ENCODE measurements at regions not wholly inside any gene's neighbourhood (a gene's known extent, or its start where the extent isn't known, plus 50 kb on each side); places are given as distances from the start of the nearest gene placed in this dataset.
"Not testable (repeated sequence)": the region's sequence is repeated elsewhere in the genome, so short reads cannot be mapped to it uniquely, and the experiment has no call there.

- DNase-seq (no peak), ATAC-seq (no peak)
- no peaks in the 10 kb centered on the region for H3K27me3 Mint-ChIP-seq
- no peak overlapping the region for H3K4me3 Mint-ChIP-seq
- peaks cover 5% of the 10 kb centered on the region for H3K9me3 Mint-ChIP-seq
- no peaks in the 10 kb centered on the region for H3K36me3 Mint-ChIP-seq (ENCODE audit: low read depth)
- H3K4me1 Mint-ChIP-seq = no peaks in the 10 kb centered on the region
- no peak overlapping the region for H3K27ac Mint-ChIP-seq
Observed at GRCh38 chr6:97712751-97713150, 429.7 kb upstream of the MMS22L start.

- Mint-ChIP-seq H3K36me3 (ENCODE audit: low read depth) (no peaks in the 10 kb centered on the region), H3K9me3 (peaks cover 5% of the 10 kb centered on the region), H3K27ac (no peak overlapping the region), H3K4me3 (no peak overlapping the region), H3K27me3 (no peaks in the 10 kb centered on the region), H3K4me1 (no peaks in the 10 kb centered on the region)
- ATAC-seq = no peak
- no peak for DNase-seq
Observed at GRCh38 chr6:97714772-97715171, 431.8 kb upstream of the MMS22L start.

DNA sequence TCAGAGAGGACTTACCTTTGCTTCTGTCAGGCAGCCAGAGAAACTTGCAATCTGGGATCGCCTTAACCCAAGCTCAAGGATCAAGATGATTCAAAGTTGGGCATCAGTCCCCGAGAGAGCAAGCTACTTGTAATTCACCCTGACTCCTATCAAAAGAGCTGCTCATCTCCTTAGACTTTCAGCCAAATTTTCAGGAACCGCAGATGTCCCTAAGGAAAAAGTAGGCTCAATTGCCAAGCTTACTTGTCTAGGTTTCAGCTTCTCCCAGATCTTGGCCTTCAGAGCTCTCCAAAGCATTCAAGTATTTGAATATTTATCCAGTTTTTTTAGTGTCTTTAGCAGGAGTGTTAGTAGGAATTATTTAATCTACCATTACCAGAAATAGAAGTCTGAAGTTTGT, 434.1 kb upstream of the MMS22L start:
- Mint-ChIP-seq H3K4me1 (no peaks in the 10 kb centered on the region), H3K4me3 (no peak overlapping the region)
- ATAC-seq = no peak

GRCh38 chr6:97726378-97726777, 443.4 kb upstream of the MMS22L start:
- H3K4me1 Mint-ChIP-seq = no peaks in the 10 kb centered on the region
- no peak overlapping the region for H3K27ac Mint-ChIP-seq
- H3K4me3 Mint-ChIP-seq = no peak overlapping the region
- ATAC-seq (no peak), DNase-seq (no peak)
- H3K36me3 Mint-ChIP-seq (ENCODE audit: low read depth) = no peaks in the 10 kb centered on the region
- no peaks in the 10 kb centered on the region for H3K27me3 Mint-ChIP-seq
- no peaks in the 10 kb centered on the region for H3K9me3 Mint-ChIP-seq

More for the DNA sequence above, 434.1 kb upstream of the MMS22L start:
- no peaks in the 10 kb centered on the region for H3K27me3 Mint-ChIP-seq
- DNase-seq = no peak
- no peaks in the 10 kb centered on the region for H3K36me3 Mint-ChIP-seq (ENCODE audit: low read depth)
- no peak overlapping the region for H3K27ac Mint-ChIP-seq
- H3K9me3 Mint-ChIP-seq = peaks cover 5% of the 10 kb centered on the region

DNA sequence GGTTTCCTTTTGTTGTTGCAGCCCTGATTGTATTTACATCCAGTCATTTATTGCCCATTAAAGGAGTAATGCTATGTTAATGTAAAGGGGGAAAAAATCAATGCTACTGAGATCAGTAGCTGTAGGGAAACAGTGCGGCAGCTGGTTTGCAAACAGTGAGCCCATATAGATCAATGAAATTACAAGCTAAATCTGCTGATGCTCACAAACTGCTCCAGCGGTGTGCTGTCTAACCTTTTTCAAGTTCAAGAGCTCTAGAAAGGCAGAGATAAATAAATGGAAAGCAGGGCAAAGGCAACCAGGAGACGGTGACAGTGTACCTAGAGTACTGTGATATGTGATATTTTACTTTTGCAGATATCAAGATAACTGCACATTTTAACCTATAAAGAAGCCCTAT, 449.0 kb upstream of the MMS22L start:
- Mint-ChIP-seq H3K27me3 (no peaks in the 10 kb centered on the region), H3K36me3 (ENCODE audit: low read depth) (no peaks in the 10 kb centered on the region), H3K9me3 (no peaks in the 10 kb centered on the region), H3K27ac (no peak overlapping the region), H3K4me1 (no peaks in the 10 kb centered on the region), H3K4me3 (no peak overlapping the region)
- ATAC-seq = no peak
- DNase-seq = no peak

DNA sequence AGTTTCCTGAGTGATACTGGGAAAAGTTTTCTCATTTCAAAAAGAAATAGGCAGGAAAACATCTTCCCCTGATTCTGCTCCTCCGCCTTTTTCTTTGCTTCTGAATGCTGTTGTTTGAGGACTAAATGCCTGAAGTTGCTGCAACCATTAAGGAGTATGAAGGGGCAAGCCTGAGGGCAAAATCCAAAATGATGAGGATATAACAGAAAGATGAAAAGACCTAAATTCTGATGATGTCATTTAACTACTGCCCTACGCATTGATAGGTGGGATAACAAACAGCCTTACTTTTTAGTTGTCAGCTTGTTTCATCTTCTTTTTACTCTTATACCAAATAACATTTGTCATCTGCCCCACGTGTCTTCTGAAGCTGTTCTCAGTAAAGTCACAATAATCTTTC, 474.6 kb upstream of the MMS22L start:
- no peak overlapping the region for H3K4me3 Mint-ChIP-seq
- H3K9me3 Mint-ChIP-seq = no peaks in the 10 kb centered on the region
- no peak overlapping the region for H3K27ac Mint-ChIP-seq
- DNase-seq (no peak), ATAC-seq (no peak)
- H3K27me3 Mint-ChIP-seq = no peaks in the 10 kb centered on the region
- no peaks in the 10 kb centered on the region for H3K36me3 Mint-ChIP-seq (ENCODE audit: low read depth)
- no peaks in the 10 kb centered on the region for H3K4me1 Mint-ChIP-seq

DNA sequence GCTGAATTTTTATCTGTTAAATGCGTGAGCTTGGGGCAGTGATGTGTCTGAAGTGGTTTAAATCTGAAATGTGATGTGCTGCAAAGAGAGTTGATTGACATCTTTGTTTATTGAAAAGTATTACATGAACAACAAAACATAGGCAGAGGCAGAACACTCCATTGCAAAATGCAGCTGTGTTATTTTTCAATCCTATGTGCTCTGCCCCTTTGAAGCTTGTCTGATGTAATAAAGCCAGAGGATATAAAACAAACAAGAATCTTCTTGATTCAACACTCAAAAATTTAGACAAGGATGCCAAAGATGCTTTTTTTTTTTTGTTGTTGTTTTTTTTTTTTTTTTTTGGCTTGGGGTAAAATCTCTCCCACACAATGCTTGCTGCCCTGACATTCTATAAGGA, 482.4 kb upstream of the MMS22L start:
- no peaks in the 10 kb centered on the region for H3K36me3 Mint-ChIP-seq (ENCODE audit: low read depth)
- H3K27me3 Mint-ChIP-seq = no peaks in the 10 kb centered on the region
- no peak overlapping the region for H3K27ac Mint-ChIP-seq
- DNase-seq (no peak), ATAC-seq (no peak)
- H3K4me1 Mint-ChIP-seq = no peaks in the 10 kb centered on the region
- H3K9me3 Mint-ChIP-seq = peaks cover 9% of the 10 kb centered on the region
- H3K4me3 Mint-ChIP-seq = no peak overlapping the region

GRCh38 chr6:97771372-97771771, 488.4 kb upstream of the MMS22L start:
- Mint-ChIP-seq H3K36me3 (ENCODE audit: low read depth) (no peaks in the 10 kb centered on the region), H3K27me3 (no peaks in the 10 kb centered on the region)
- no peak for DNase-seq

GRCh38 chr6:97775012-97775411, 492.0 kb upstream of the MMS22L start:
- Mint-ChIP-seq H3K27me3 (no peaks in the 10 kb centered on the region), H3K4me3 (no peak overlapping the region), H3K36me3 (ENCODE audit: low read depth) (no peaks in the 10 kb centered on the region), H3K9me3 (peaks cover 11% of the 10 kb centered on the region), H3K27ac (no peak overlapping the region), H3K4me1 (no peaks in the 10 kb centered on the region)
- ATAC-seq (no peak), DNase-seq (no peak)

More at GRCh38 chr6:97771372-97771771, 488.4 kb upstream of the MMS22L start:
- no peaks in the 10 kb centered on the region for H3K4me1 Mint-ChIP-seq
- no peak overlapping the region for H3K27ac Mint-ChIP-seq
- no peak for ATAC-seq
- peaks cover 11% of the 10 kb centered on the region for H3K9me3 Mint-ChIP-seq
- no peak overlapping the region for H3K4me3 Mint-ChIP-seq

DNA sequence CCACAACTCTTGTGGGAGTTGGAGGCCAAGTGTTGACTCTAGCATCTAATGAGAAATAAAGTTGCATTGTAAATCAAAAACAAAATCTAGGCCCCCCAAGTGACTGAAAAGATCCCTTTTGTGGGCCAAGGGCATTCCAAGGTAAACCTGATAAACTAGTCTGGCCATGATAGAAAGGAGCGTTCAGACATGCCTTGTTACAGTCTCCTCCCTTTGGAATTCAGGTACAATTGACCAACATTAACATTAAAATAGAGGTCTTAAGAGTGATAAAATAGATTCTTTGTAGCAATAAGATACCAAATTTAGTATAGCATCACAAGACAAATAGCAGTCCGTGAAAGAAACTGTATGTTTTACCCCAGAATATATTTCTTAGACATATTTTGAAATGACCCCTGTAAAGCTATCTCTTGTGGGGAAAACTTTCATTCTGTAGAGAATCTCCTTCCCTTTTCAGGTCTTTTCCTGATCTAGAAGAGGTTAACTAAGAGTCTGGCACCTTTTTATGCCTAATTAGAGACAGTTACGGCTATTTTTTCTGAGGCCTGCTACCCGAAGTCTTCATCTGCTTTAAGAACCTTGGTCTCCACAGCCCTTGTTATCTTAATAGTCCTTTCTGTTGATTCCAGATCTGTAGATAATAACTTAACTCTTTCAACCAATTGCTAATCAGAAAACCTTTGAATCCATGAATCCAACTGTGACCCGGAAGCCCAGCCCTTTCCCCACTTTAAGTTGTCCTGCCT, 495.4 kb upstream of the MMS22L start:
- Mint-ChIP-seq H3K4me1 (no peaks in the 10 kb centered on the region), H3K36me3 (ENCODE audit: low read depth) (no peaks in the 10 kb centered on the region), H3K4me3 (no peak overlapping the region), H3K27ac (no peak overlapping the region), H3K9me3 (peaks cover 14% of the 10 kb centered on the region), H3K27me3 (no peaks in the 10 kb centered on the region)
- DNase-seq (no peak), ATAC-seq (no peak)

- not testable (repeated sequence) for H3K27me3 Mint-ChIP-seq; H3K4me3 Mint-ChIP-seq; H3K27ac Mint-ChIP-seq; ATAC-seq; DNase-seq; H3K4me1 Mint-ChIP-seq; H3K36me3 Mint-ChIP-seq (ENCODE audit: low read depth)
- H3K9me3 Mint-ChIP-seq = peaks cover 13% of the 10 kb centered on the region
Observed at GRCh38 chr6:97779039-97779766, 496.2 kb upstream of the MMS22L start.

- Mint-ChIP-seq H3K27ac (no peak overlapping the region), H3K27me3 (no peaks in the 10 kb centered on the region), H3K36me3 (ENCODE audit: low read depth) (no peaks in the 10 kb centered on the region), H3K4me3 (no peak overlapping the region), H3K4me1 (no peaks in the 10 kb centered on the region), H3K9me3 (peaks cover 12% of the 10 kb centered on the region)
- DNase-seq = no peak
- no peak for ATAC-seq
Observed at GRCh38 chr6:97790926-97791590, 508.0 kb upstream of the MMS22L start.

DNA sequence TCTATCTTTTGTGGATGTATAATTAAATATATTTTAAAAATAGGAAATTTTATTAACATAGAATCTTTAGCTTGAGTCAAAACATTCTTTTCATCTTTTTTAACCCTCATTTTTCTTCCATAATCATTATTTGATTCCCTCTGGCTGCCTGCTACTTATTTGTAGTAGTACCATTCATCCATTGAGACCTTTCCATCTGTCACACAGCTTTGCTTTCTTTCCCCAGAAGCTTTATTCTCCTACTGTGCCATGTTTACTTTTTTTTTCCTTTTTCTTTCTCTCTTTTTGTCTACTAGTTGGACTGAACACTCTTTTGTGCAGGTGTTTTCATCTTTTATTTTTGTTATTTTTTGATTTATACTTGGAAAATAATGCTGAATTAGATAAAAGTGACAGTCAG, 522.6 kb upstream of the MMS22L start:
- peaks cover 6% of the 10 kb centered on the region for H3K9me3 Mint-ChIP-seq
- H3K4me3 Mint-ChIP-seq = no peak overlapping the region
- no peaks in the 10 kb centered on the region for H3K36me3 Mint-ChIP-seq (ENCODE audit: low read depth)
- H3K27ac Mint-ChIP-seq = no peak overlapping the region
- H3K27me3 Mint-ChIP-seq = no peaks in the 10 kb centered on the region
- H3K4me1 Mint-ChIP-seq = no peaks in the 10 kb centered on the region
- no peak for DNase-seq
- no peak for ATAC-seq

- ATAC-seq (no peak), DNase-seq (no peak)
- no peaks in the 10 kb centered on the region for H3K36me3 Mint-ChIP-seq (ENCODE audit: low read depth)
- H3K27ac Mint-ChIP-seq = no peak overlapping the region
- H3K4me3 Mint-ChIP-seq = no peak overlapping the region
- H3K4me1 Mint-ChIP-seq = no peaks in the 10 kb centered on the region
- no peaks in the 10 kb centered on the region for H3K9me3 Mint-ChIP-seq
- no peaks in the 10 kb centered on the region for H3K27me3 Mint-ChIP-seq
Observed at GRCh38 chr6:97812940-97813339, 529.9 kb upstream of the MMS22L start.

Data from activated naive CD8-positive, alpha-beta T cell treated with anti-CD3 and anti-CD28 coated beads, Interleukin-2, amount 50 U/mL, for 24 hours (primary cell).